ENCODE measurements at regions not wholly inside any gene's neighbourhood (a gene's known extent, or its start where the extent isn't known, plus 50 kb on each side); places are given as distances from the start of the nearest gene placed in this dataset.
A peak's percentile ranks its signal among the peaks of the same experiment; 100 is the strongest.

- H3K23ac ChIP-seq (ENCODE audit: insufficient read length, low read depth, low read length): no peak overlapping the region
- no peaks in the 10 kb centered on the region for H3K27me3 ChIP-seq (ENCODE audit: insufficient read depth, low read length)
- H4K5ac ChIP-seq (ENCODE audit: insufficient read length, low read depth, low read length): no peak overlapping the region
- H2BK5ac ChIP-seq (ENCODE audit: insufficient read length, low read length): no peak overlapping the region
- no peak overlapping the region for H2AFZ ChIP-seq (ENCODE audit: low read length)
- no peak overlapping the region for H3K4me3 Mint-ChIP-seq
- TF ChIP-seq CTCF (conservative IDR thresholded peaks at IDR 0.05): no peak
- peaks cover 0 to 2% of the 10 kb centered on the region in 2 experiments; a peak in 2 of 5 replicates for H3K9me3 Mint-ChIP-seq
- no peak overlapping the region for H2BK12ac ChIP-seq (ENCODE audit: insufficient read length, low read depth, low read length)
- H3T11ph ChIP-seq (ENCODE audit: low read length): no peak overlapping the region
- H3K9ac ChIP-seq (ENCODE audit: extremely low read depth, insufficient read length, low read length): no peak overlapping the region
- no peaks in the 10 kb centered on the region; the same call in 1 of the 2 replicates for H3K27me3 Mint-ChIP-seq (ENCODE audit: low read depth)
- no peaks in the 10 kb centered on the region for H3K79me1 ChIP-seq (ENCODE audit: insufficient read depth, low read depth, low read length, poor library complexity, severe bottlenecking)
- peaks cover 32 to 53% of the 10 kb centered on the region in 2 experiments for H3K4me1 Mint-ChIP-seq
- H3K9me3 ChIP-seq (ENCODE audit: control insufficient read depth, low read depth, low read length): no peaks in the 10 kb centered on the region
- no peak overlapping the region for H3K27ac ChIP-seq (ENCODE audit: insufficient read length, low read depth, low read length)
- no peak overlapping the region for H3K18ac ChIP-seq (ENCODE audit: insufficient read length, low read depth, low read length)
- H4K91ac ChIP-seq (ENCODE audit: insufficient read length, low read depth, low read length): no peak overlapping the region
- H2BK15ac ChIP-seq (ENCODE audit: low read depth, low read length): no peak overlapping the region
- H3K4me2 ChIP-seq (ENCODE audit: insufficient read depth, insufficient read length, low read length): no peak overlapping the region
- no peak overlapping the region for H3K14ac ChIP-seq (ENCODE audit: insufficient read depth, low read length)
- peak overlapping the region in 1 of 3 experiments; percentile 86; a peak in 2 of 7 replicates for H3K27ac Mint-ChIP-seq
- H4K20me1 ChIP-seq (ENCODE audit: control insufficient read depth, insufficient read depth, insufficient read length): no peaks in the 10 kb centered on the region
- WGBS (ENCODE audit: extremely low coverage, insufficient read length, low lambda C conversion rate): no CpG with 5 or more reads among the region's 4 CpGs
- H4K8ac ChIP-seq (replicated peaks; ENCODE audit: insufficient read length, low read depth, low read length): no peak overlapping the region
- H2BK120ac ChIP-seq (ENCODE audit: low read depth, low read length, poor library complexity, severe bottlenecking): no peak overlapping the region
- no peak overlapping the region for H2BK20ac ChIP-seq (ENCODE audit: low read depth, low read length, poor library complexity, severe bottlenecking)
- no peaks in the 10 kb centered on the region for H3K23me2 ChIP-seq (ENCODE audit: insufficient read length, low read depth, low read length, poor library complexity, severe bottlenecking)
- H3K79me2 ChIP-seq (ENCODE audit: insufficient read depth, low read length): no peaks in the 10 kb centered on the region
- H2AK5ac ChIP-seq (ENCODE audit: insufficient read length, low read length): no peak overlapping the region
- H3K4ac ChIP-seq (ENCODE audit: low read depth, low read length): no peak overlapping the region
- H3K4me1 ChIP-seq (ENCODE audit: insufficient read depth, low read length): peaks cover 6% of the 10 kb centered on the region; the same call in 1 of the 2 replicates
- peak; percentile 33 for DNase-seq
- 0 out of 7 replicates have a peak, but pooled peaks cover 0 to 6% (median 0%) of the 10 kb centered on the region in 3 experiments for H3K36me3 Mint-ChIP-seq (ENCODE audit: insufficient read depth in 1 of 3, low read depth in 3 of 3)
- H3K56ac ChIP-seq (ENCODE audit: insufficient read length, low read depth, low read length): no peak overlapping the region
Measured at GRCh38 chr2:107062173-107062572, 176.2 kb upstream of the ST6GAL2 start.

Measured in H9 (cell line).